ENCODE measurements at regions not wholly inside any gene's neighbourhood (a gene's known extent, or its start where the extent isn't known, plus 50 kb on each side); places are given as distances from the start of the nearest gene placed in this dataset.
"Not testable (repeated sequence)": the region's sequence is repeated elsewhere in the genome, so short reads cannot be mapped to it uniquely, and the experiment has no call there.

- no peak overlapping the region for H3K27ac ChIP-seq
- DNase-seq (ENCODE audit: extremely low spot score in 2 of 2), result no peak
- TF ChIP-seq POLR2AphosphoS5 (IDR thresholded peaks at IDR 0.05; ENCODE audit: insufficient read depth in 1 of 2, low read depth in 1 of 2) (no peak), POLR2A (IDR thresholded peaks at IDR 0.05) (no peak)
- TF ChIP-seq, protein P1, sequence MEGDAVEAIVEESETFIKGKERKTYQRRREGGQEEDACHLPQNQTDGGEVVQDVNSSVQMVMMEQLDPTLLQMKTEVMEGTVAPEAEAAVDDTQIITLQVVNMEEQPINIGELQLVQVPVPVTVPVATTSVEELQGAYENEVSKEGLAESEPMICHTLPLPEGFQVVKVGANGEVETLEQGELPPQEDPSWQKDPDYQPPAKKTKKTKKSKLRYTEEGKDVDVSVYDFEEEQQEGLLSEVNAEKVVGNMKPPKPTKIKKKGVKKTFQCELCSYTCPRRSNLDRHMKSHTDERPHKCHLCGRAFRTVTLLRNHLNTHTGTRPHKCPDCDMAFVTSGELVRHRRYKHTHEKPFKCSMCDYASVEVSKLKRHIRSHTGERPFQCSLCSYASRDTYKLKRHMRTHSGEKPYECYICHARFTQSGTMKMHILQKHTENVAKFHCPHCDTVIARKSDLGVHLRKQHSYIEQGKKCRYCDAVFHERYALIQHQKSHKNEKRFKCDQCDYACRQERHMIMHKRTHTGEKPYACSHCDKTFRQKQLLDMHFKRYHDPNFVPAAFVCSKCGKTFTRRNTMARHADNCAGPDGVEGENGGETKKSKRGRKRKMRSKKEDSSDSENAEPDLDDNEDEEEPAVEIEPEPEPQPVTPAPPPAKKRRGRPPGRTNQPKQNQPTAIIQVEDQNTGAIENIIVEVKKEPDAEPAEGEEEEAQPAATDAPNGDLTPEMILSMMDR (IDR thresholded peaks at IDR 0.05), result no peak
- no peaks in the 10 kb centered on the region for H3K4me1 ChIP-seq
- H3K36me3 ChIP-seq, result no peaks in the 10 kb centered on the region
- intact Hi-C loops (cut with DNase I), result no loop called here
- no peaks in the 10 kb centered on the region for H3K9me3 ChIP-seq
- H3K27me3 ChIP-seq, result no peaks in the 10 kb centered on the region
- H3K4me3 ChIP-seq, result no peak overlapping the region
Measured at GRCh38 chr11:106306942-106307341, 229.5 kb downstream of the AASDHPPT start.

DNA sequence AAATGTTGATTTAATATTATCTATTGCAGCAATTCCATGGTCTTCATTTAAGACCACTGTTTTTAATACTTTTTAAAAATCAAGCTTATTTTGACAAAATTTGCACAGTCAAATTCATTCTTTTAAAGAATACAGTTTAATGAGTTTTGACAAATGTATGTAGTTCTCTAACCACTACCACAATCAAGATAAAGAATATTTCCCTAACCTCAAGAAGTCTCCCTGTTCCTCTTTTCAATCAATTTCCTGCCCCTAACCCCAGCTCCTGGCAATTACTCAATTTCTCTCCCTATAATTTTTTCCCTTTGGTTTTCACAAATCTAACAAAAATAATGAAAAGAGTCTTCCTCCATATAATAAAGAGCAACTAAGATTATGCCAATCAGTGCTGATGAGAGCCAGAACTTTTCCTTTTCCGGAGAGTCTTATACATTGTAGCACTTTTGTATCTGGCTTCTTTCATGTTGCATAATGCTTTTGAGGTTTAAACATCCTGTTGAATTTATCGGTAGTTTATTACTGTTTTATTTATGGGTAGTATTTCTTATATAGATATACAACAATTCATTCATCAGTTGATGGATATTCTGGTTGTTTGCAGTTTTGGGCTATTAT, 231.7 kb downstream of the AASDHPPT start:
- intact Hi-C loops (cut with DNase I), result no loop called here
- TF ChIP-seq POLR2A (IDR thresholded peaks at IDR 0.05) (no peak), POLR2AphosphoS5 (IDR thresholded peaks at IDR 0.05; ENCODE audit: insufficient read depth in 1 of 2, low read depth in 1 of 2) (no peak)
- TF ChIP-seq, protein P1 (IDR thresholded peaks at IDR 0.05), result no peak
- Histone ChIP-seq H3K4me3 (no peak overlapping the region), H3K4me1 (no peaks in the 10 kb centered on the region), H3K9me3 (no peaks in the 10 kb centered on the region), H3K36me3 (no peaks in the 10 kb centered on the region), H3K27ac (no peak overlapping the region), H3K27me3 (no peaks in the 10 kb centered on the region)
- DNase-seq (ENCODE audit: extremely low spot score in 2 of 2), result no peak

DNA sequence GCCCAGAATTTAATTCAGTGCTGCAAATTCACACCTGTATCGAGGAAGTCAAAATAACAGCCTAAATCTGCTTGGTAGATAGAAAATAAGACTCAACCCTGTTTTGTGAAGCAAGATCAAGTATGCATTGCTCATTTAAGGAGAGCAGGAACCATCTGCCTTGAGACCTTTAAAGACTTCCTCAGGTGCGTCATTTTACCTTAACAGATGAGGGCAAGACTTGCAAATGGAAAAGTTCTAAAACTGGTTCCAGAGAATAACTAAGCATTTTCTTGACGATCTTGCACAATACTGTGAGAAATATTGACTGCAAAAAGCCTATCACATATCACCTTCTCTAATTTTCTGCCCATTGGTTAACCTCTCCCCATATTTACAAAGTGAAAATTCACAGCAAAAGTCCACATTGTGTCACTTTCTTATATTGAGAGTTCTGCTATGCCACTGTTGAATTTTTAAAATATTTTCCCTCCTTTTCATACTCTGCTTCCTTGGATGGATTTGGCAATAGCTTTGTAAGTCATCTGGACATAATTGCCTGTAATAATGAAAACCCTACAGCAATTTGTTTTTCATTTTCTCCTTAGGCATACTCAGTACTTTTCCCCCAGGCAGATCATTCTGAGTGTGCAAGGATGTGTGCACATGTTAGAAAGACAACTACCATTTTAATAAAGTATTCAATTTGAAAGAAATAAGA, 234.2 kb downstream of the AASDHPPT start:
- H3K27ac ChIP-seq, result no peak overlapping the region
- intact Hi-C loops (cut with DNase I), result no loop called here
- no peak overlapping the region for H3K4me3 ChIP-seq
- H3K4me1 ChIP-seq, result no peaks in the 10 kb centered on the region
- TF ChIP-seq, protein P1 (IDR thresholded peaks at IDR 0.05), result no peak
- TF ChIP-seq POLR2A (IDR thresholded peaks at IDR 0.05), result no peak
- no peak for TF ChIP-seq POLR2AphosphoS5 (IDR thresholded peaks at IDR 0.05; ENCODE audit: insufficient read depth in 1 of 2, low read depth in 1 of 2)
- no peaks in the 10 kb centered on the region for H3K9me3 ChIP-seq
- no peaks in the 10 kb centered on the region for H3K27me3 ChIP-seq
- no peaks in the 10 kb centered on the region for H3K36me3 ChIP-seq
- DNase-seq (ENCODE audit: extremely low spot score in 2 of 2), result no peak

GRCh38 chr11:106317208-106317773, 239.8 kb downstream of the AASDHPPT start:
- H3K27me3 ChIP-seq; H3K36me3 ChIP-seq; H3K4me1 ChIP-seq; H3K4me3 ChIP-seq; H3K27ac ChIP-seq; DNase-seq (ENCODE audit: extremely low spot score in 2 of 2); H3K9me3 ChIP-seq; intact Hi-C loops (cut with DNase I): not testable (repeated sequence)

DNA sequence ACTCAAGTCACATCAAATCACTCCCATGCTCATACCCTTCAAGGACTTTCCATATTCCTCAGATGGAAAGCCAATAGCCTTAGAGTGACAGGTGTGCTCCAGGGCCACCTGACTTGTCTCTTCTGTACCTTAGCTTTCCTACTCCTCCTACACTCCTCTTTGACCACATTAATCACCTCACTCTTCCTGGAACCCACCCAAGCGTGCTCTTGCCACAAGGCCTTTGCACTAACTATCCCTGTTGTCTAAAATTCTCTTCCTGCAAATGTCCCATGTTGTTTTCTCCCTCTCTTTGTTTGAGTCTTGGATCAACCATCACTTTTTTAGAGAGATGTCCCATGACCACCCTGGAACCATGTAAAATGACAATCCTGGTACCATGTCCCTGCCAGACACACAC, 244.1 kb downstream of the AASDHPPT start:
- H3K27ac ChIP-seq, result no peak overlapping the region
- TF ChIP-seq POLR2AphosphoS5 (IDR thresholded peaks at IDR 0.05; ENCODE audit: insufficient read depth in 1 of 2, low read depth in 1 of 2) (no peak), POLR2A (IDR thresholded peaks at IDR 0.05) (no peak)
- TF ChIP-seq, protein P1 (IDR thresholded peaks at IDR 0.05), result no peak
- no peaks in the 10 kb centered on the region for H3K4me1 ChIP-seq
- intact Hi-C loops (cut with DNase I), result no loop called here
- H3K27me3 ChIP-seq, result no peaks in the 10 kb centered on the region
- H3K9me3 ChIP-seq, result no peaks in the 10 kb centered on the region
- H3K36me3 ChIP-seq, result no peaks in the 10 kb centered on the region
- no peak overlapping the region for H3K4me3 ChIP-seq
- DNase-seq (ENCODE audit: extremely low spot score in 2 of 2), result no peak

All from vagina (tissue), 2 donors.